GM19467 (cell line): ENCODE measurements at regions not wholly inside any gene's neighbourhood (a gene's known extent, or its start where the extent isn't known, plus 50 kb on each side); places are given as distances from the start of the nearest gene placed in this dataset.
"Not testable (repeated sequence)": the region's sequence is repeated elsewhere in the genome, so short reads cannot be mapped to it uniquely, and the experiment has no call there.

Experiments
- ATAC-seq: cut with Tn5 transposase; IDR thresholded peaks from one replicate; pipeline ENCODE4 v1.9.1; 2021; ENCODE audit warnings: mild to moderate bottlenecking, moderate library complexity; ENCODE audit not compliant: unreplicated experiment

- ATAC-seq: no peak
These were observed 129.3 kb upstream of the LMNTD1 start for GRCh38 chr12:25682421-25682820.

- ATAC-seq: no peak
These were observed 131.0 kb upstream of the LMNTD1 start for GRCh38 chr12:25684070-25684469.

- no peak for ATAC-seq
These were observed 133.3 kb upstream of the LMNTD1 start for GRCh38 chr12:25686351-25686750.

- ATAC-seq: no peak
These were observed 134.1 kb upstream of the LMNTD1 start for GRCh38 chr12:25687226-25687625.

GRCh38 chr12:25688851-25689250 is 135.8 kb upstream of the LMNTD1 start:
- ATAC-seq: not testable (repeated sequence)

- no peak for ATAC-seq
These were observed 137.0 kb upstream of the LMNTD1 start for GRCh38 chr12:25689996-25690501.

GRCh38 chr12:25690996-25691864 is 138.1 kb upstream of the LMNTD1 start:
- ATAC-seq: no peak

GRCh38 chr12:25691865-25692114 is 138.7 kb upstream of the LMNTD1 start:
- no peak for ATAC-seq

GRCh38 chr12:25692115-25693035 is 139.3 kb upstream of the LMNTD1 start:
- ATAC-seq: no peak

- ATAC-seq: no peak
These were observed 141.0 kb upstream of the LMNTD1 start for GRCh38 chr12:25694072-25694471.

- no peak for ATAC-seq
These were observed 142.5 kb upstream of the LMNTD1 start for GRCh38 chr12:25695574-25695973.

GRCh38 chr12:25698772-25699171 is 145.7 kb upstream of the LMNTD1 start:
- ATAC-seq: no peak

GRCh38 chr12:25699454-25699853 is 146.4 kb upstream of the LMNTD1 start:
- ATAC-seq: no peak

GRCh38 chr12:25701290-25701689 is 148.2 kb upstream of the LMNTD1 start:
- ATAC-seq: no peak

GRCh38 chr12:25702553-25702952 is 149.5 kb upstream of the LMNTD1 start:
- no peak for ATAC-seq

- ATAC-seq: no peak
These were observed 152.2 kb upstream of the LMNTD1 start for GRCh38 chr12:25705261-25705660.

GRCh38 chr12:25706646-25707045 is 153.6 kb upstream of the LMNTD1 start:
- not testable (repeated sequence) for ATAC-seq

- no peak for ATAC-seq
These were observed 154.0 kb upstream of the LMNTD1 start for GRCh38 chr12:25707056-25707455.

- ATAC-seq: no peak
These were observed 155.6 kb upstream of the LMNTD1 start for GRCh38 chr12:25708661-25709060.

GRCh38 chr12:25710128-25710527 is 157.0 kb upstream of the LMNTD1 start:
- no peak for ATAC-seq

GRCh38 chr12:25710938-25711605 is 158.0 kb upstream of the LMNTD1 start:
- not testable (repeated sequence) for ATAC-seq
